HepG2 (cell line): ENCODE measurements at regions not wholly inside any gene's neighbourhood (a gene's known extent, or its start where the extent isn't known, plus 50 kb on each side); places are given as distances from the start of the nearest gene placed in this dataset.

Experiments used
- ATAC-seq: fragments of 200-7000 bp; cut with Tn5 transposase; 3 replicates; pipeline ENCODE4 v1.9.1; 2020; ENCODE audit warnings: mild to moderate bottlenecking, moderate library complexity
- BruUV-seq: library from RNA; stranded (reverse); fragments of 400-500 nt; replicated peaks from 2 replicates; lab custom pipeline; 2021; lab: Mats Ljungman, UMichigan
- CTCF ChIA-PET: fragments of 300-600 bp; formaldehyde crosslinking; extraction: SDS; loops from one replicate; lab custom pipeline; 2021; ENCODE audit warnings: low total read pairs, inconsistent platforms, low intra/inter-chr PET ratio; lab: Yijun Ruan, JAX
- POLR2A ChIA-PET: fragments of 350-600 bp; sonication (Branson Sonifier 250); formaldehyde crosslinking; loops from one replicate; lab custom pipeline; 2020; ENCODE audit warnings: antibody characterized with exemption, inconsistent platforms; lab: Yijun Ruan, JAX
- DNase-seq: peaks from one replicate; pipeline ENCODE4 v3.0.0-alpha.2; 2015; ENCODE audit warnings: low spot score
- FAIRE-seq: peaks from 3 replicates; lab custom pipeline; 2011; peaks lifted over from hg19 to GRCh38; lab: Jason Lieb, UNC
- H2AFZ ChIP-seq: one replicate; pipeline ENCODE4 v1.6.1; 2011; ENCODE audit warnings: low read length, inconsistent platforms
- H3K27ac ChIP-seq: fragments of 300-600 bp; 3 replicates; pipeline ENCODE4 v1.8.0; 2011; ENCODE audit warnings: mixed run types, mild to moderate bottlenecking, mixed read lengths, low read length, inconsistent platforms; ENCODE audit not compliant: insufficient read depth; ENCODE audit errors: extremely low read length
- H3K27me3 ChIP-seq, 2 experiments: fragments of 200-600 bp in 1 of 2; 2 replicates in 1 of 2; 3 replicates in 1 of 2; pipeline versions ENCODE4 v1.6.0 to v1.8.0; 2011; ENCODE audit warnings: low read length in 2 of 2, mild to moderate bottlenecking in 2 of 2, moderate library complexity in 2 of 2, inconsistent platforms in 1 of 2; ENCODE audit not compliant: insufficient read depth in 2 of 2, control insufficient read depth in 1 of 2
- H3K36me3 ChIP-seq, 2 experiments: fragments of 200-600 bp in 1 of 2; replicated peaks in 1 of 2; 2 replicates in 1 of 2; 3 replicates in 1 of 2; pipeline versions ENCODE4 v1.5.1 to v1.8.0; 2011; ENCODE audit warnings: low read length in 2 of 2, inconsistent platforms in 1 of 2; ENCODE audit not compliant: insufficient read depth in 2 of 2, control insufficient read depth in 1 of 2
- H3K4me1 ChIP-seq: 2 replicates; pipeline ENCODE4 v1.5.1; 2012; ENCODE audit warnings: low read length, inconsistent platforms; ENCODE audit not compliant: insufficient read depth
- H3K4me2 ChIP-seq: 2 replicates; pipeline ENCODE4 v1.6.0; 2011; ENCODE audit warnings: low read depth, low read length, inconsistent platforms
- H3K4me3 ChIP-seq, 3 experiments: fragments of 200-600 bp in 1 of 3; sonication (generic), shearing (Covaris generic) in 1 of 3; replicated peaks in 1 of 3; 2 replicates each; pipeline ENCODE4 v1.5.1; 2011 to 2016; ENCODE audit warnings: low read length in 3 of 3, inconsistent platforms in 2 of 3, low read depth in 2 of 3, mild to moderate bottlenecking in 2 of 3, control low read depth in 1 of 3, mixed read lengths in 1 of 3; ENCODE audit not compliant: insufficient read depth in 1 of 3
- H3K79me2 ChIP-seq: one replicate; pipeline ENCODE4 v1.6.1; 2011; ENCODE audit warnings: low read length, inconsistent platforms; ENCODE audit not compliant: insufficient read depth
- H3K9ac ChIP-seq: 2 replicates; pipeline ENCODE4 v1.6.0; 2011; ENCODE audit warnings: mild to moderate bottlenecking, low read depth, low read length, inconsistent platforms; ENCODE audit not compliant: insufficient read depth
- H3K9me3 ChIP-seq: 2 replicates; pipeline ENCODE4 v1.5.1; 2012; ENCODE audit warnings: mild to moderate bottlenecking, low read length
- H4K20me1 ChIP-seq: 2 replicates; pipeline ENCODE4 v1.6.0; 2011; ENCODE audit warnings: inconsistent platforms, mild to moderate bottlenecking, low read length, moderate library complexity; ENCODE audit not compliant: insufficient read depth
- ARID4A ChIP-seq: sonication (generic); formaldehyde crosslinking; IDR thresholded peaks from 2 replicates; pipeline ENCODE4 v1.5.0; 2020; ENCODE audit warnings: mild to moderate bottlenecking, missing genetic modification reagents, borderline replicate concordance
- ARID5B ChIP-seq: IDR thresholded peaks from 2 replicates; pipeline ENCODE4 v1.4.0; 2020; ENCODE audit warnings: mild to moderate bottlenecking, missing genetic modification reagents
- HNF4A ChIP-seq: sonication (generic); formaldehyde crosslinking; IDR thresholded peaks from 2 replicates; pipeline ENCODE4 v1.4.0; 2020; ENCODE audit warnings: missing genetic modification reagents
- HOXA5 ChIP-seq: sonication (generic); formaldehyde crosslinking; IDR thresholded peaks from 2 replicates; pipeline ENCODE4 v1.4.0; 2020; ENCODE audit warnings: missing genetic modification reagents
- MYNN ChIP-seq: sonication (generic); formaldehyde crosslinking; IDR thresholded peaks from 2 replicates; pipeline ENCODE4 v1.4.0; 2020; ENCODE audit warnings: mild to moderate bottlenecking, low read depth, missing genetic modification reagents
- SMARCE1 ChIP-seq: fragments of 450-650 bp; IDR thresholded peaks from 2 replicates; pipeline ENCODE4 v1.6.1; 2017; ENCODE audit warnings: borderline replicate concordance
- SOX5 ChIP-seq: IDR thresholded peaks from 2 replicates; pipeline ENCODE4 v1.6.1; 2016; ENCODE audit warnings: borderline replicate concordance
- SSRP1 ChIP-seq: IDR thresholded peaks from 2 replicates; pipeline ENCODE4 v1.6.1; 2016; ENCODE audit warnings: control low read depth
- STAT6 ChIP-seq: sonication (generic); formaldehyde crosslinking; IDR thresholded peaks from 2 replicates; pipeline ENCODE4 v1.4.0; 2020; ENCODE audit warnings: missing genetic modification reagents, mild to moderate bottlenecking, borderline replicate concordance
- XBP1 ChIP-seq: sonication (generic); formaldehyde crosslinking; IDR thresholded peaks from 2 replicates; pipeline ENCODE4 v1.5.0; 2020; ENCODE audit warnings: missing genetic modification reagents
- ZNF446 ChIP-seq: sonication (generic); formaldehyde crosslinking; IDR thresholded peaks from 2 replicates; pipeline ENCODE4 v1.5.0; 2020; ENCODE audit warnings: mild to moderate bottlenecking, missing genetic modification reagents
- ZNF451 ChIP-seq: sonication (generic); formaldehyde crosslinking; IDR thresholded peaks from 2 replicates; pipeline ENCODE4 v1.5.0; 2020; ENCODE audit warnings: mild to moderate bottlenecking, missing genetic modification reagents
- ZNF780A ChIP-seq: sonication (generic); formaldehyde crosslinking; IDR thresholded peaks from 2 replicates; pipeline ENCODE4 v1.8.0; 2022; ENCODE audit warnings: mild to moderate bottlenecking, missing genetic modification reagents, moderate library complexity
- ZNF790 ChIP-seq: sonication (generic); formaldehyde crosslinking; IDR thresholded peaks from 2 replicates; pipeline ENCODE4 v1.8.0; 2022; ENCODE audit warnings: missing genetic modification reagents, mild to moderate bottlenecking, borderline replicate concordance
- ZSCAN12 ChIP-seq: sonication (generic); formaldehyde crosslinking; IDR thresholded peaks from 2 replicates; pipeline ENCODE4 v1.9.0; 2021; ENCODE audit warnings: mild to moderate bottlenecking, missing genetic modification reagents
- WGBS: methylation state at CpG from one replicate; pipeline ENCODE4 v1.1.6; 2017; ENCODE audit warnings: low lambda C conversion rate; 5-methylcytosine and 5-hydroxymethylcytosine counted together
- in situ Hi-C: cut with HindIII; loops from 2 replicates; pipeline ENCODE4 v1.10.0; 2017; ENCODE audit warnings: low pct_unique_long_range_greater_than_20kb; ENCODE audit not compliant: extremely low pct_ligation_motif_present
- intact Hi-C: fragments of 100-400 bp; cut with micrococcal nuclease; formaldehyde crosslinking; loops from one replicate; pipeline ENCODE4 v1.10.0; 2022; ENCODE audit not compliant: unreplicated experiment

- Histone ChIP-seq H3K4me2 (no peak overlapping the region), H3K79me2 (no peaks in the 10 kb centered on the region), H4K20me1 (no peaks in the 10 kb centered on the region), H3K9me3 (peaks cover 5% of the 10 kb centered on the region), H3K9ac (no peak overlapping the region), H3K4me3 (no peak overlapping the region), H3K36me3 (no peaks in the 10 kb centered on the region), H3K27ac (no peak overlapping the region), H3K4me1 (no peaks in the 10 kb centered on the region), H2AFZ (no peak overlapping the region), H3K27me3 (no peaks in the 10 kb centered on the region)
- in situ Hi-C loops, result no loop called here
- intact Hi-C loops, result no loop called here
- FAIRE-seq (no peak), ATAC-seq (no peak), DNase-seq (no peak)
- 34% methylated on average over 4 of the region's 8 CpGs for WGBS
- BruUV-seq, result no TSS peak
- ChIA-PET CTCF (no interaction called here), POLR2A (no interaction called here)
- TF ChIP-seq ZNF790 (no peak), ZNF451 (no peak), STAT6 (CRISPR knock-in tag) (no peak), HOXA5 (no peak), SOX5 (CRISPR knock-in tag) (no peak), ARID5B (CRISPR knock-in tag) (no peak), HNF4A (CRISPR knock-in tag) (no peak), ZSCAN12 (CRISPR knock-in tag) (no peak), SMARCE1 (no peak), SSRP1 (no peak), ARID4A (no peak), ZNF780A (CRISPR knock-in tag) (no peak), ZNF446 (CRISPR knock-in tag) (no peak), MYNN (CRISPR knock-in tag) (no peak), XBP1 (CRISPR knock-in tag) (no peak)
Measured at GRCh38 chr12:127642208-127642607, 624.8 kb upstream of the TMEM132C start.
